HUES6 (cell line): ENCODE measurements at regions not wholly inside any gene's neighbourhood (a gene's known extent, or its start where the extent isn't known, plus 50 kb on each side); places are given as distances from the start of the nearest gene placed in this dataset.

ENCODE experiments used
- H3K27ac ChIP-seq: 2 replicates; pipeline ENCODE4 v1.7.0; 2013; ENCODE audit warnings: low read depth, mild to moderate bottlenecking, low read length, inconsistent platforms
- H3K27me3 ChIP-seq: 2 replicates; pipeline ENCODE4 v1.6.1; 2013; ENCODE audit warnings: low read length; ENCODE audit not compliant: control insufficient read depth, insufficient read depth
- H3K36me3 ChIP-seq: 2 replicates; pipeline ENCODE4 v1.6.1; 2013; ENCODE audit warnings: low read length; ENCODE audit not compliant: control insufficient read depth, insufficient read depth
- H3K4me1 ChIP-seq: 2 replicates; pipeline ENCODE4 v1.6.1; 2013; ENCODE audit warnings: low read length; ENCODE audit not compliant: control insufficient read depth, insufficient read depth
- H3K4me3 ChIP-seq: 2 replicates; pipeline ENCODE4 v1.5.1; 2013; ENCODE audit warnings: low read depth, low read length
- H3K9ac ChIP-seq: one replicate; pipeline ENCODE4 v1.6.1; 2013; ENCODE audit warnings: mild to moderate bottlenecking, low read length
- H3K9me3 ChIP-seq: 2 replicates; pipeline ENCODE4 v1.6.1; 2013; ENCODE audit warnings: low read depth, low read length; ENCODE audit not compliant: control insufficient read depth, insufficient read depth

GRCh38 chr16:51211148-51211547 lies 60.1 kb upstream of the SALL1 start:
- Histone ChIP-seq H3K36me3 (no peaks in the 10 kb centered on the region), H3K4me3 (no peak overlapping the region), H3K9me3 (no peaks in the 10 kb centered on the region), H3K27me3 (no peaks in the 10 kb centered on the region), H3K27ac (no peak overlapping the region), H3K9ac (no peak overlapping the region), H3K4me1 (no peaks in the 10 kb centered on the region)

- no peak overlapping the region for H3K9ac ChIP-seq
- H3K27me3 ChIP-seq: no peaks in the 10 kb centered on the region
- H3K4me1 ChIP-seq: no peaks in the 10 kb centered on the region
- no peak overlapping the region for H3K4me3 ChIP-seq
- no peaks in the 10 kb centered on the region for H3K36me3 ChIP-seq
- no peak overlapping the region for H3K27ac ChIP-seq
- no peaks in the 10 kb centered on the region for H3K9me3 ChIP-seq
These were observed 59.0 kb upstream of the SALL1 start for GRCh38 chr16:51210087-51210486.

GRCh38 chr16:51201604-51202003 lies 50.5 kb upstream of the SALL1 start:
- H3K4me1 ChIP-seq: no peaks in the 10 kb centered on the region; the same call in 1 of the 2 replicates
- H3K9me3 ChIP-seq: peaks cover 13% of the 10 kb centered on the region
- no peak overlapping the region for H3K27ac ChIP-seq
- no peaks in the 10 kb centered on the region for H3K27me3 ChIP-seq
- no peaks in the 10 kb centered on the region for H3K36me3 ChIP-seq
- H3K9ac ChIP-seq: no peak overlapping the region
- no peak overlapping the region for H3K4me3 ChIP-seq
